CD4-positive, alpha-beta T cell treated with Interleukin-4 for 4 hours (primary cell): ENCODE measurements at regions not wholly inside any gene's neighbourhood (a gene's known extent, or its start where the extent isn't known, plus 50 kb on each side); places are given as distances from the start of the nearest gene placed in this dataset.
"Not testable (repeated sequence)": the region's sequence is repeated elsewhere in the genome, so short reads cannot be mapped to it uniquely, and the experiment has no call there.

Experiments
- DNase-seq: peaks from one replicate; pipeline ENCODE4 v3.0.0-alpha.2; 2020

DNA sequence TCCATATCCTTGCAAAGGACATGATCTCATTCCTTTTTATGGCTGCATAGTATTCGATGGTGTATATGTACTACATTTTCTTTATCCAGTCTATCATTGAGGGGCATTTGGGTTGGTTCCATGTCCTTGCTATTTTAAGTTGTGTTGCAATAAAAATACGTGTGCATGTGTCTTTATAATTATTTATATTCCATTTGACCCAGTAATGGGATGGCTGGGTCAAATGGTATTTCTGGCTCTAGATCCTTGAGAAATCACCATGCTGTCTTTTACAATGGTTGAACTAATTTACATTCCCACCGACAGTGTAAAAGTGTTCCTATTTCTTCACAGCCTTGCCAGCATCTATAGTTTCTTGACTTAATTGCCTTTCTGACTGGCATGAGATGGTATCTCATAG, 972.6 kb upstream of the KCND2 start:
- not testable (repeated sequence) for DNase-seq

GRCh38 chr7:119320316-119320715, 952.7 kb upstream of the KCND2 start:
- DNase-seq, result no peak

- DNase-seq, result no peak
These were observed 943.3 kb upstream of the KCND2 start for GRCh38 chr7:119329715-119330114.

GRCh38 chr7:119335405-119335804, 937.6 kb upstream of the KCND2 start:
- no peak for DNase-seq

DNA sequence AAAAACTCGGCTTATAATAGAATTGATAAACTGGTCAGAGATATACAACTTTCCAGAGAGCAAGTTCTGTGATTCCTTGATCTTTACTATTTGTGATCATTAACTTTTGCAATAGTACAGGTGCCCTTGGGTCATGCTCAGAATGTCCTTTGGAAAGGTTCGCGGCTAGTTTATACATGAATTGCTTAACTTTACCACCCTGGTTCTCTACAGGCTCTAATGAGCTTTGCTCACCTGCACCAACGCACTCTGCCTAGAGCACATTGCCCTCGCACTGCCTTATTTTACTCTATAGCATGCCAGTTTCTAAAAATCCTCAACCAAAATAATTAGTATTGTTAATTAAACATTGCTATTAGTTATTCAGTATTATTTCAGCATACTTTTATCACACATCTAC, 931.2 kb upstream of the KCND2 start:
- no peak for DNase-seq

GRCh38 chr7:119343289-119343688, 929.7 kb upstream of the KCND2 start:
- no peak for DNase-seq

DNA sequence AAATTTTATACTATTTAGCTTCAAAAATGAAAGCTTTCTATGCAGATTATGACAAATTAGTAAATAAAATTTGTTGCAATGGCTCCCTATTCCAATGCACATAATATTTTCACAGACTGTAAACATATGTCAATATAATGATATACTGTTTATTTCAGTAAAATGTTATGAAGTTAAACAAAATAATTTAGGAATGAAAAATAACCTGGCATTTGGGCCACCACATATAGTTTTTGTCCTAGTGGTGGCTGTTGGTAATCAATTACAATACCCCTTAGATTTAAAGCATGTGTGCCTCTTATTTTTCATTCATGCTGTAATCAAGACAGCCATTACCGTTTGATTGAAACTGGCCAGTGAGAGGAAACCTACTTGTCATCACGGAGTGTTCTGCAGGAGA, 928.5 kb upstream of the KCND2 start:
- DNase-seq, result no peak

DNA sequence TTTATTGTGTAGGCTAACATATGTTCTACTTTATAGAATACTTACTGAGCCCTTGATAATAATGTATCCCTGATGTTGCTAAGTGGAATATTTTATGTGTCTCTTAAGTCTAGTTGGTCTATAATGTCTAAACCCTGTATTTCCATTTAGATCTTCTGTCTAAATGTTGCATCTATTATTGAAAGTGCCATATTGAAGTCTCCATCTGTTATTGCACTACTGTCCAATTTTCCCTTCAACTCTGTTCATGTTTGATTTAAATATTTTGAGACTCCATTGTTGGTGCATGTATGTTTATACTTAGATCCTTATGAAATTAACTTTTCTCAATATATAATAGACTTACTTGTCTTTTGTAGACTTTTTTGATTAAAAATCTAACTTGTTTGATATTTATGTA, 924.5 kb upstream of the KCND2 start:
- DNase-seq, result no peak

- DNase-seq, result no peak
These were observed 922.6 kb upstream of the KCND2 start for GRCh38 chr7:119350334-119350733.

GRCh38 chr7:119351320-119351719, 921.7 kb upstream of the KCND2 start:
- DNase-seq, result no peak

DNA sequence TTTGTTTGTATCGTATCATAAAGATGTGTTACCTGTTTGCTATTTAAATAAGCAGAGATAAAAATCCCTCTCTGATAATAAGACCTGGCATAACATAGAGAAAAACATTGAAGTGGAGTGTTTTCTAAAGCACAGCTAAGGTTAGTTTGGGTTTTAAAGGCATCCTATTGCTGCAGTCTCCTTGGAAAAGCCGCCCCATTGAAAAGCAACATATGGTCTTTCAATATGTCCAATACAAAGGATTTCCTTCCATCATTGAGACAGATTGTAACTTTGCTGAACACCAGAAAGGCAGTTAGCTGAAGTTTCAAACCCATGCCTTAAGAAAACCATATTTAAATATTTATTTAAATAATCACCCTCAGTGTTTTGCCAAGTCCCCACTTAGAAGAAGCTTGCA, 898.5 kb upstream of the KCND2 start:
- no peak for DNase-seq

- DNase-seq, result no peak
These were observed 895.1 kb upstream of the KCND2 start for GRCh38 chr7:119377861-119378260.

DNA sequence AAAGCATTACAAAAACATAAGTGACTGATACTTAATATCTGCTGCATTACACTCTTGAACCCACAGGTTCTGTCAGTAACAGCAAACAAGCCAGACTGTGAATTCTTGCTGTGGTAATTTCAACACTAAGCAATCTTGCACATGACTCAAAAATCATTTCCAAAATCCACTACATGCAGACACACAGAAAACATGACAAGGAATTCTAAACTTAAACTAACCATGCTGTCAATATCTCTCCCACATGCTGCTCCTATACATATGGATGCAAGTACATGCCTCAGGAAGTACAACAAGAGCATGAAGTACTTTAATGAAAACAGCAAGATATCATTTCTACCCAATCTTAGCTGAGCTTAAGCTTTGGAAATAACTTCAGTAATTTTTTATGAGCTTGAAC, 890.2 kb upstream of the KCND2 start:
- no peak for DNase-seq

- no peak for DNase-seq
These were observed 878.0 kb upstream of the KCND2 start for GRCh38 chr7:119395024-119395423.

DNA sequence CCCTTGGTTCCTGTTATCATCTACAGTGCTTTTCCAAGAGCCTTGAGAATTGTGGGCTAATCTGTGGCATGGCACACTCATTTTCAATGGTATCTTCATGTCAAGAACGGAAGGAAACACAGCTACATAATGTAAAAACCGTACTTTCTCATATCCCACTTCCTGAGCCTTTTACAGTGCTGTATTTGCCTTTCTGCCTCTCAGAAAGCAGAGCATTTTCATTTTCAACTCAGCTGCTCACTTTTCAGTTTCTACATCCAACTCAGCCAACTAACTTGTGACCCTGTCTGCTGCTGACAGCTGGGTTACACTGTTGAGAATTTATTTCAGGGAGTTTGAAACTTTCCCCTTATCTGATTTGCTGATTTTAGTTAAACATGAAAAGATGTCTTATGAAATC, 875.8 kb upstream of the KCND2 start:
- no peak for DNase-seq

GRCh38 chr7:119408596-119408995, 864.4 kb upstream of the KCND2 start:
- no peak for DNase-seq

GRCh38 chr7:119413314-119413805, 859.6 kb upstream of the KCND2 start:
- DNase-seq, result no peak

- DNase-seq, result no peak
These were observed 857.3 kb upstream of the KCND2 start for GRCh38 chr7:119415682-119416081.

GRCh38 chr7:119421657-119422056, 851.3 kb upstream of the KCND2 start:
- no peak for DNase-seq

- no peak for DNase-seq
These were observed 836.1 kb upstream of the KCND2 start for GRCh38 chr7:119436882-119437281.

DNA sequence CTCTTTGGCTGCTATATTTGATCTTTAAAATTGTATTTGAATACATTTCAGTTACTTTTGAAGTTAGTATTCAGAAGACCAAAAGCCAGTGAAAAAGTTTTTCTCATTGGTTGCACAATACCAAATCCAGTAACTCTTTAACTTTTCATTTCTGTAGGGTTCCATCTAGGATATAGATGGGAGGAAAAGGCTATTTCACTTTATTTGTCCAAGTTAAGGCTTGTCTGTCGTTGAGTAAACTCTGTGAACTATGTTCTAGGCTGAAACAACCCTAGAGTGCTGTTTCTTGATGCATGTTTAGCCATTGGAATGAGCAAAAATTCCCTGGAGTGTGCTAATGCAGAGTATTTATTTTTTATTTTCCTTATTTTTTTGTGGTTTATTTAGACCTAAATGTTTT, 834.7 kb upstream of the KCND2 start:
- DNase-seq, result no peak

GRCh38 chr7:119439192-119439591, 833.8 kb upstream of the KCND2 start:
- no peak for DNase-seq

DNA sequence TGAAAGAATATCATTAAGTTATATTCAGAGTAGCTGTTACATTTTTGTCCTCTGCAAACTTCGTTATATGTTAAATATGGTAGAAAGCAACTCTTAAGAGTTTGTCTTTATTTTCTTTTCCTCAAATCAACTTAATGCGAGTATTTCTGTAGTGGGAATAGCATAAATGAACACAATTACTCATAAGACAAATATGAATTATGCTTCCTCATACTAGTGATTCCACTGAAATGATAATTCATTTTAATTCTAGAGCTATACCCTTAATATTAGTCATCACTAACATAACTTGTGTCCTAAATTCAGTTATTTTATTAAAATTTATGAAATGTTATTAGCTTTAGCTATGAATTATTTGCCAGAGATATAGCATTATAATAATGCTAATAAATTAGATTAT, 820.6 kb upstream of the KCND2 start:
- no peak for DNase-seq

DNA sequence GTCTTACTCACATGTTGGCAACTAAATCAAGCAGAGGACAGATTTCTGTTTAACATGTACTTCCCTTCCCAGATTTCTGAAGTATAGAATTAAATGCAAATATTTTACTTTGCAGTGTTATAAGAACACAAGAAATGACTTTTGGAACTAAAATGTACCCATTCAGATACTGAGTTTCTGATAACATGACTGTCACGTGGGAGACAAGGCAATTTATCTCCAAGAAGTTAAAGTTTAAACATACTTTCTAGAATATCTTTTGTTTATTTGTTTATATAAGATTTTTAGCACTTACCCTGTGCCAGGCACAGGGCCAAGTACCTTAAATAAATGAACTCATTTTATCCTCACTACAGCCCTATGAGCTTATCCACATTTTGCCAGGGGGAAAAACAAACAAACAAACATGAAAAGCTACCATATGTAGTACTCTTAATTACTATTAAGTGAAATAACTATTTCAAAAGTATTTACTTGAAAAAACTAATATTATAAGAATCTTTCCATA, 807.1 kb upstream of the KCND2 start:
- no peak for DNase-seq

- DNase-seq, result no peak
These were observed 800.5 kb upstream of the KCND2 start for GRCh38 chr7:119472408-119473038.
